Fibroblast of lung (primary cell): ENCODE measurements at regions not wholly inside any gene's neighbourhood (a gene's known extent, or its start where the extent isn't known, plus 50 kb on each side); places are given as distances from the start of the nearest gene placed in this dataset.
"Not testable (repeated sequence)": the region's sequence is repeated elsewhere in the genome, so short reads cannot be mapped to it uniquely, and the experiment has no call there.

Experiments used
- DNase-seq, 2 donors: peaks; one replicate each; pipeline versions ENCODE4 v3.0.0 to v3.0.0-alpha.2; 2010; ENCODE audit warnings: low read depth in 2 of 2
- H2AFZ ChIP-seq: 2 replicates; pipeline ENCODE4 v1.5.1; 2012; ENCODE audit warnings: low read length, control low read depth, inconsistent platforms
- H3K27ac ChIP-seq: 2 replicates; pipeline ENCODE4 v1.5.1; 2011; ENCODE audit warnings: low read length, control low read depth; ENCODE audit not compliant: insufficient read depth
- H3K27me3 ChIP-seq: 2 replicates; pipeline ENCODE4 v1.5.1; 2011; ENCODE audit warnings: mild to moderate bottlenecking, low read length; ENCODE audit not compliant: control insufficient read depth, insufficient read depth
- H3K36me3 ChIP-seq: 2 replicates; pipeline ENCODE4 v1.5.1; 2011; ENCODE audit warnings: low read length; ENCODE audit not compliant: control insufficient read depth, insufficient read depth
- H3K4me1 ChIP-seq: 2 replicates; pipeline ENCODE4 v1.5.1; 2011; ENCODE audit warnings: low read length; ENCODE audit not compliant: control insufficient read depth, insufficient read depth; ENCODE audit errors: extremely low read depth
- H3K4me2 ChIP-seq: 2 replicates; pipeline ENCODE4 v1.5.1; 2011; ENCODE audit warnings: low read length, control low read depth; ENCODE audit not compliant: insufficient read depth; ENCODE audit errors: extremely low read depth
- H3K4me3 ChIP-seq, 4 experiments: fragments of 200-600 bp in 1 of 4; sonication (generic) in 1 of 4; replicated peaks in 1 of 4; 2 replicates each; pipeline ENCODE4 v1.5.1; 2011 to 2016; ENCODE audit warnings: low read length in 4 of 4, low read depth in 3 of 4, mild to moderate bottlenecking in 3 of 4, control low read depth in 2 of 4, inconsistent platforms in 1 of 4, mixed read lengths in 1 of 4; ENCODE audit not compliant: insufficient read depth in 1 of 4; ENCODE audit errors: control extremely low read depth in 1 of 4
- H3K79me2 ChIP-seq: 2 replicates; pipeline ENCODE4 v1.5.1; 2012; ENCODE audit warnings: mild to moderate bottlenecking, low read length, inconsistent platforms; ENCODE audit not compliant: control insufficient read depth, insufficient read depth
- H3K9ac ChIP-seq: 2 replicates; pipeline ENCODE4 v1.5.1; 2011; ENCODE audit warnings: mild to moderate bottlenecking, low read length, control low read depth; ENCODE audit not compliant: insufficient read depth
- H3K9me3 ChIP-seq: 2 replicates; pipeline ENCODE4 v1.5.1; 2012; ENCODE audit warnings: low read depth, low read length; ENCODE audit not compliant: control insufficient read depth, insufficient read depth
- H4K20me1 ChIP-seq: 2 replicates; pipeline ENCODE4 v1.5.1; 2011; ENCODE audit warnings: low read length; ENCODE audit not compliant: control insufficient read depth, insufficient read depth; ENCODE audit errors: extremely low read depth
- EZH2 ChIP-seq: IDR thresholded peaks from 2 replicates; pipeline ENCODE4 v1.5.1; 2012; ENCODE audit warnings: low read length, control low read depth, mild to moderate bottlenecking; ENCODE audit errors: missing control alignments
- TF ChIP-seq, protein P1 (sequence below), 2 donors: IDR thresholded peaks in 1 of 2; conservative IDR thresholded peaks in 1 of 2; 1 replicate in 1 of 2; 2 replicates in 1 of 2; pipeline ENCODE4 v1.5.1; 2011 to 2012; ENCODE audit warnings: low read length in 2 of 2, control low read depth in 1 of 2, inconsistent platforms in 1 of 2, low read depth in 1 of 2, mild to moderate bottlenecking in 1 of 2

- no peaks in the 10 kb centered on the region for H3K79me2 ChIP-seq
- peak overlapping the region; percentile 15 for H3K4me2 ChIP-seq
- no peaks in the 10 kb centered on the region for H4K20me1 ChIP-seq
- no peaks in the 10 kb centered on the region for H3K27me3 ChIP-seq
- no peaks in the 10 kb centered on the region for H3K9me3 ChIP-seq
- TF ChIP-seq, protein P1, sequence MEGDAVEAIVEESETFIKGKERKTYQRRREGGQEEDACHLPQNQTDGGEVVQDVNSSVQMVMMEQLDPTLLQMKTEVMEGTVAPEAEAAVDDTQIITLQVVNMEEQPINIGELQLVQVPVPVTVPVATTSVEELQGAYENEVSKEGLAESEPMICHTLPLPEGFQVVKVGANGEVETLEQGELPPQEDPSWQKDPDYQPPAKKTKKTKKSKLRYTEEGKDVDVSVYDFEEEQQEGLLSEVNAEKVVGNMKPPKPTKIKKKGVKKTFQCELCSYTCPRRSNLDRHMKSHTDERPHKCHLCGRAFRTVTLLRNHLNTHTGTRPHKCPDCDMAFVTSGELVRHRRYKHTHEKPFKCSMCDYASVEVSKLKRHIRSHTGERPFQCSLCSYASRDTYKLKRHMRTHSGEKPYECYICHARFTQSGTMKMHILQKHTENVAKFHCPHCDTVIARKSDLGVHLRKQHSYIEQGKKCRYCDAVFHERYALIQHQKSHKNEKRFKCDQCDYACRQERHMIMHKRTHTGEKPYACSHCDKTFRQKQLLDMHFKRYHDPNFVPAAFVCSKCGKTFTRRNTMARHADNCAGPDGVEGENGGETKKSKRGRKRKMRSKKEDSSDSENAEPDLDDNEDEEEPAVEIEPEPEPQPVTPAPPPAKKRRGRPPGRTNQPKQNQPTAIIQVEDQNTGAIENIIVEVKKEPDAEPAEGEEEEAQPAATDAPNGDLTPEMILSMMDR (conservative IDR thresholded peaks at IDR 0.05 in 1 of 2, IDR thresholded peaks at IDR 0.05 in 1 of 2; ENCODE audit: low read depth in 1 of 2, low read length in 2 of 2), result no peak
- no peak for TF ChIP-seq EZH2
- H3K4me1 ChIP-seq, result peaks cover 8% of the 10 kb centered on the region
- H3K36me3 ChIP-seq, result no peaks in the 10 kb centered on the region
- peak in 1 of 2 donors; percentile 57 for DNase-seq
- H3K27ac ChIP-seq, result no peak overlapping the region
- no peak overlapping the region for H3K4me3 ChIP-seq
- no peak overlapping the region for H3K9ac ChIP-seq
- no peak overlapping the region for H2AFZ ChIP-seq
Observed at GRCh38 chr3:23728601-23729117, 77.1 kb upstream of the UBE2E1 start.

- not testable (repeated sequence) for H4K20me1 ChIP-seq, H2AFZ ChIP-seq, H3K4me1 ChIP-seq, H3K9ac ChIP-seq, H3K36me3 ChIP-seq, DNase-seq, H3K27me3 ChIP-seq, H3K27ac ChIP-seq, H3K4me2 ChIP-seq, H3K79me2 ChIP-seq, H3K4me3 ChIP-seq, H3K9me3 ChIP-seq
Observed at GRCh38 chr3:23729362-23729761, 76.4 kb upstream of the UBE2E1 start.

- H3K27ac ChIP-seq, result no peak overlapping the region
- no peaks in the 10 kb centered on the region for H3K36me3 ChIP-seq
- H3K4me1 ChIP-seq, result no peaks in the 10 kb centered on the region
- H4K20me1 ChIP-seq, result no peaks in the 10 kb centered on the region
- TF ChIP-seq, protein P1 (conservative IDR thresholded peaks at IDR 0.05 in 1 of 2, IDR thresholded peaks at IDR 0.05 in 1 of 2; ENCODE audit: low read depth in 1 of 2, low read length in 2 of 2), result no peak
- no peak for TF ChIP-seq EZH2
- H3K4me3 ChIP-seq, result no peak overlapping the region
- H3K4me2 ChIP-seq, result no peak overlapping the region
- H3K79me2 ChIP-seq, result no peaks in the 10 kb centered on the region
- H3K9ac ChIP-seq, result no peak overlapping the region
- no peaks in the 10 kb centered on the region for H3K9me3 ChIP-seq
- H3K27me3 ChIP-seq, result no peaks in the 10 kb centered on the region
- DNase-seq, result no peak
- H2AFZ ChIP-seq, result no peak overlapping the region
Observed at GRCh38 chr3:23734481-23734880, 71.3 kb upstream of the UBE2E1 start.
